Endodermal cell (in vitro differentiated cells): ENCODE measurements at regions not wholly inside any gene's neighbourhood (a gene's known extent, or its start where the extent isn't known, plus 50 kb on each side); places are given as distances from the start of the nearest gene placed in this dataset.

ENCODE experiments used
- DNase-seq: peaks from one replicate; pipeline ENCODE4 v3.0.0-alpha.2; 2017
- H3K27ac ChIP-seq: 2 replicates; pipeline ENCODE4 v1.5.1; 2013; ENCODE audit warnings: mild to moderate bottlenecking, low read depth, low read length, moderate library complexity
- H3K27me3 ChIP-seq: 2 replicates; pipeline ENCODE4 v1.6.1; 2013; ENCODE audit warnings: mild to moderate bottlenecking, low read length, moderate library complexity; ENCODE audit not compliant: insufficient read depth, control insufficient read depth, poor library complexity, severe bottlenecking
- H3K36me3 ChIP-seq: 2 replicates; pipeline ENCODE4 v1.7.0; 2013; ENCODE audit warnings: mild to moderate bottlenecking, low read length, moderate library complexity; ENCODE audit not compliant: control insufficient read depth, insufficient read depth
- H3K4me1 ChIP-seq: one replicate; pipeline ENCODE4 v1.7.0; 2013; ENCODE audit warnings: low read length; ENCODE audit not compliant: control insufficient read depth, insufficient read depth
- H3K4me3 ChIP-seq: 2 replicates; pipeline ENCODE4 v1.5.1; 2013; ENCODE audit warnings: mild to moderate bottlenecking, low read length, moderate library complexity
- H3K9ac ChIP-seq: 2 replicates; pipeline ENCODE4 v1.6.1; 2013; ENCODE audit warnings: mild to moderate bottlenecking, low read length, moderate library complexity; ENCODE audit not compliant: poor library complexity, severe bottlenecking; ENCODE audit errors: extremely low read depth
- H3K9me3 ChIP-seq: 2 replicates; pipeline ENCODE4 v1.6.1; 2013; ENCODE audit warnings: mild to moderate bottlenecking, low read length, moderate library complexity; ENCODE audit not compliant: control insufficient read depth
- H3K27ac Mint-ChIP-seq: 2 replicates; pipeline ENCODE4 v1.8.0; 2020; ENCODE audit warnings: mixed read lengths
- H3K27me3 Mint-ChIP-seq: 2 replicates; pipeline ENCODE4 v1.8.0; 2021; ENCODE audit warnings: mild to moderate bottlenecking, mixed read lengths; ENCODE audit not compliant: insufficient read depth
- H3K36me3 Mint-ChIP-seq: 2 replicates; pipeline ENCODE4 v1.8.0; 2020; ENCODE audit warnings: low read depth, mixed read lengths
- H3K4me1 Mint-ChIP-seq: 2 replicates; pipeline ENCODE4 v1.8.0; 2020; ENCODE audit warnings: mixed read lengths
- H3K4me3 Mint-ChIP-seq: 2 replicates; pipeline ENCODE4 v1.8.0; 2020; ENCODE audit warnings: mild to moderate bottlenecking, moderate library complexity, mixed read lengths
- H3K9me3 Mint-ChIP-seq: 2 replicates; pipeline ENCODE4 v1.8.0; 2020; ENCODE audit warnings: mild to moderate bottlenecking, mixed read lengths
- WGBS, 2 experiments: methylation state at CpG; one replicate each; pipeline versions ENCODE4 v1.1.5 to v1.1.7; 2013; ENCODE audit warnings: missing lambda C conversion rate in 2 of 2, mixed read lengths in 1 of 2; ENCODE audit not compliant: insufficient coverage in 1 of 2, insufficient read length in 1 of 2; 5-methylcytosine and 5-hydroxymethylcytosine counted together
- TF ChIP-seq, protein P1 (sequence below): fragments of 200-600 bp; sonication (generic); conservative IDR thresholded peaks from 2 replicates; pipeline ENCODE4 v1.5.0; 2021; ENCODE audit warnings: antibody characterized with exemption, mild to moderate bottlenecking

DNA sequence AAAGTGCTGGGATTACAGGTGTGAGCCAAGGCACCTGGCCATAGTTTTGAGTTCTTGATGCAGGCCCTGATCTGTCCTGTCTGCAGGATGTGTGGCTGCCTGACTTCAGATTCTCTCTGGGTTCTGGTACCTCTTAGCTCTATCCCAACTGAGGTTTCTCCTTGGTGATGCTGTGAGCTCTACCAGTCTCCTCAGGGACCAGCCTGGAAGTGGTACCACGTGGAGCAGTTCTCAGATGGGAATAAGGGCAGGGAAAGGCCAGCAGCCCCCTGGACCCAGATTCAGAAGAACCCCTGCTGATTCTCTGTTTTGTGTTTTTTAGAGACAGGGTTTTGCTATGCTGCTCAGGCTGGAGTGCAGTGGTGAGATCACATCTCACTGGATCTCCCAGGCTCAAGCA, 85.0 kb upstream of the HELT start:
- Mint-ChIP-seq H3K4me3 (no peak overlapping the region), H3K27me3 (no peaks in the 10 kb centered on the region), H3K27ac (no peak overlapping the region), H3K36me3 (no peaks in the 10 kb centered on the region), H3K4me1 (peaks cover 6% of the 10 kb centered on the region), H3K9me3 (peaks cover 6% of the 10 kb centered on the region)
- DNase-seq: no peak
- TF ChIP-seq, protein P1, sequence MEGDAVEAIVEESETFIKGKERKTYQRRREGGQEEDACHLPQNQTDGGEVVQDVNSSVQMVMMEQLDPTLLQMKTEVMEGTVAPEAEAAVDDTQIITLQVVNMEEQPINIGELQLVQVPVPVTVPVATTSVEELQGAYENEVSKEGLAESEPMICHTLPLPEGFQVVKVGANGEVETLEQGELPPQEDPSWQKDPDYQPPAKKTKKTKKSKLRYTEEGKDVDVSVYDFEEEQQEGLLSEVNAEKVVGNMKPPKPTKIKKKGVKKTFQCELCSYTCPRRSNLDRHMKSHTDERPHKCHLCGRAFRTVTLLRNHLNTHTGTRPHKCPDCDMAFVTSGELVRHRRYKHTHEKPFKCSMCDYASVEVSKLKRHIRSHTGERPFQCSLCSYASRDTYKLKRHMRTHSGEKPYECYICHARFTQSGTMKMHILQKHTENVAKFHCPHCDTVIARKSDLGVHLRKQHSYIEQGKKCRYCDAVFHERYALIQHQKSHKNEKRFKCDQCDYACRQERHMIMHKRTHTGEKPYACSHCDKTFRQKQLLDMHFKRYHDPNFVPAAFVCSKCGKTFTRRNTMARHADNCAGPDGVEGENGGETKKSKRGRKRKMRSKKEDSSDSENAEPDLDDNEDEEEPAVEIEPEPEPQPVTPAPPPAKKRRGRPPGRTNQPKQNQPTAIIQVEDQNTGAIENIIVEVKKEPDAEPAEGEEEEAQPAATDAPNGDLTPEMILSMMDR: no peak
- no peak overlapping the region for H3K9ac ChIP-seq
- H3K4me3 ChIP-seq: no peak overlapping the region
- H3K36me3 ChIP-seq: no peaks in the 10 kb centered on the region
- WGBS, 2 experiments: 58% methylated on average over 1 of the region's 1 CpG; no CpG with 5 or more reads in 1 of the 2 experiments
- H3K9me3 ChIP-seq: no peaks in the 10 kb centered on the region
- no peaks in the 10 kb centered on the region for H3K27me3 ChIP-seq
- no peak overlapping the region for H3K27ac ChIP-seq
- H3K4me1 ChIP-seq: no peaks in the 10 kb centered on the region

DNA sequence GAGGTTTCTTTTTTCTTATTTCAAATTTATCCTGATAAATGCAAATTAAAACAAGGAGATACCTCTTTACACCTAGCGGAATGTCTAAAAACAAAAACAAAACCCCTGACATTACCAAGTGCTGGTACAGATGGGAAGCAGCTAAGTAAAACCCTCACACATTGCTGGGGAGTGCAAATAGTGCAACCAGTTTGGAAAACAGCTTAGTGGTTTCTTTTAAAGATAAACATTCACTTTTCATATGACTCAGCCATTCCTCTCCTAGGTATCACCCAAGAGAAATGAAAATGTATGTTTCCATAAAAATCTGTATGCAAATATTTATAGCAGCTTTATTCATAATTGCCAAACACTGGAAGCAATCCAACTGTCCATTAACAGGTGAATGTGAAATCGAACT, 84.1 kb upstream of the HELT start:
- Histone ChIP-seq H3K4me3 (no peak overlapping the region), H3K9ac (no peak overlapping the region), H3K27ac (no peak overlapping the region), H3K4me1 (no peaks in the 10 kb centered on the region), H3K9me3 (no peaks in the 10 kb centered on the region), H3K36me3 (no peaks in the 10 kb centered on the region), H3K27me3 (no peaks in the 10 kb centered on the region)
- Mint-ChIP-seq H3K27ac (no peak overlapping the region), H3K27me3 (no peaks in the 10 kb centered on the region), H3K9me3 (no peaks in the 10 kb centered on the region), H3K4me3 (no peak overlapping the region), H3K4me1 (peaks cover 6% of the 10 kb centered on the region), H3K36me3 (no peaks in the 10 kb centered on the region)
- DNase-seq: no peak
- WGBS, 2 experiments: 93% methylated on average over 2 of the region's 2 CpGs; no CpG with 5 or more reads in 1 of the 2 experiments
- TF ChIP-seq, protein P1: no peak

DNA sequence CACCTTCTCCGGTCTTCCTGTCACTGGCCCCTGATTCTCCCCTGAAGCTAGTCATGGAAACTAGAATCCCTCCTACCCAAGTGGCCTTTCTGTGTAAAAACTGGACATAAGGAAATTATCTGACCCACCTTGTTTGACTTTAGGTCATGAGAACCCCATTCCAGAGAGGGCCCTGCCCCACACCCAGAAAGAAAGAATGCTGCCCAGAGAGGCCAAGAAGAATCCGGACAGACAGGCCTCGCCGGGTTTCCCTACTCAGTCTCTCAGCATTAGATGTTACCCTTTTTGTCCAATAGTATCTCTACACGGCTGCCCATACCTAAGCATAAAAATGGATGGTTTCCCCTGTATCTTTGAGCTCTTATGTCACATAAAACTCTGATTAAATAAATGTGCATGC, 83.3 kb upstream of the HELT start:
- Histone ChIP-seq H3K9me3 (no peaks in the 10 kb centered on the region), H3K27me3 (no peaks in the 10 kb centered on the region), H3K4me1 (no peaks in the 10 kb centered on the region), H3K4me3 (no peak overlapping the region), H3K9ac (no peak overlapping the region), H3K36me3 (no peaks in the 10 kb centered on the region), H3K27ac (no peak overlapping the region)
- Mint-ChIP-seq H3K27me3 (no peaks in the 10 kb centered on the region), H3K4me3 (no peak overlapping the region), H3K36me3 (no peaks in the 10 kb centered on the region), H3K4me1 (peaks cover 6% of the 10 kb centered on the region), H3K9me3 (peaks cover 2% of the 10 kb centered on the region), H3K27ac (no peak overlapping the region)
- WGBS, 2 experiments: 95 to 100% methylated on average over 3 to 5 of the region's 5 CpGs
- TF ChIP-seq, protein P1: no peak
- DNase-seq: no peak
